GM11168 (cell line): ENCODE measurements at regions not wholly inside any gene's neighbourhood (a gene's known extent, or its start where the extent isn't known, plus 50 kb on each side); places are given as distances from the start of the nearest gene placed in this dataset.

ENCODE experiments used
- in situ Hi-C: fragments of 300-500 bp; cut with MboI; formaldehyde crosslinking; loops from one replicate; pipeline ENCODE4 v1.12.0; 2022; ENCODE audit warnings: low sequenced_read_pairs; ENCODE audit not compliant: unreplicated experiment

DNA sequence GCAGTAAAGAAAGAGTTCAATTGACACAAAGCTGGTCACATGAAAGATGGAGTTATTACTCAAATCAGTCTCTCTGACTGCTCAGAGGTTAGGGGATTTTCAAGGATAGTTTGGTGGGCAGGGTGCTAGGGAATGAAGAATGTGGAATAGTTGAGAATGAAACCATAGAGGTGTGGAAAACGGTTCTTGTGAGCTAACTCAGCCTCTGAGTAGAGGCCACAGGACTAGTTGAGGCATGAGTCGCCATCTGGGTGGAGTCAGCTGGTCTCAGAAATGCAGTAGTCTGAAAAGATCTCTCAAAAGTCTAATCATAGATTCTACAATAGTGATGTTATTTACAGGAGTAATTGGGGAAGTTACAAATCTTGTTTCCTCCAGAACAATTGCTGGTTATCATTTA, 178.9 kb upstream of the SPEF2 start:
- in situ Hi-C loops, result loop anchor here (25.0 kb wide), 2 partner anchors 201 to 351 kb away; partner anchors contain the start of gene PRLR

DNA sequence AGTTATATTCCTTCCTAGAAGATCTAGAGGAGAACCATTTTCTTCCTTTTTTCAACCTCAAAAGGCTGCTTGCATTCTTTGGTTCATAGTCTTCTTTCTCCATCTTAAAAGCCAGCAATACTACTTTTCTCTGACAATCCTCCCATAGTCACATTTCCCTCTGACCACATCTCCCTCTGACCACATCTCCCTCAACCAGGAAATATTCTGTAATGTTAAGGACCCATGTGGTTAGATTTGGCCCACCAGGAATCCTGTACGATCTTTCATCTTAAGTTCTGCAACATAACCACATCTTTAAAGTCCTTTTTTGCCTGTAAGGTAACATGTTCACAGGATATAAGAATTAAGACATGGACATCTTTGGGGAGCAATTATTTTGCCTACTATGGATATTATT, 179.4 kb upstream of the SPEF2 start:
- in situ Hi-C loops, result loop anchor here (25.0 kb wide), 2 partner anchors 201 to 351 kb away; partner anchors contain the start of gene PRLR

DNA sequence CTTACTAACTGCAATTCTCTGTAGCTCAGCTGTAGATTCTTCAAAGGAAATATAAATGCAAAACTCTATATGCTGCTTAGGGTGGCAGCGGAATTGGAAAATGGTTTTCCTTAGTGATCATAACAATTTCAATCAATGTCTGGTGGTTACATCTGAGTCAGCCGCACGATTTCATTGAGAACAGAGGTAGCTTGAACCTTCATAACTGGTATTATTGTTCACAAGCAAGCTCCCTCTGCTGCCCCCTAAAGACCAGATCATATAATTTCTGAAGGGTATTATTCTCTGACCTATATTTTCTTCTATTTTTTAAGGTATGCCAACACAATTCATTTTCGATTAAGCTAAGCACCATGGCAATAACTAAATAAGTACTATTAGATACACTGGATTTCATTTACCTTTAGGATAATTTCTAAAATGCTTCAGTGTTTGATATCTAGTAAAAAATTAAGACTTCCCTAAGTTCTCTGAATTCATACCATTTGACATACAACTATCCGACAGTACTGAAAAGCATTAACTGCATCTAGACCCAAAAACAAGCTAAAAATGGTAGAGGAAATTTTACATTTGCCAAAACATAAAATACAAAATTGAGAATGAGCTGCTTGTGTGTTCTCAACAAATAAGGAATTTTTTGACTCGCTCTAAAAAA, 181.1 kb upstream of the SPEF2 start:
- in situ Hi-C loops, result loop anchor here (25.0 kb wide), 2 partner anchors 199 to 349 kb away; partner anchors contain the start of gene PRLR

DNA sequence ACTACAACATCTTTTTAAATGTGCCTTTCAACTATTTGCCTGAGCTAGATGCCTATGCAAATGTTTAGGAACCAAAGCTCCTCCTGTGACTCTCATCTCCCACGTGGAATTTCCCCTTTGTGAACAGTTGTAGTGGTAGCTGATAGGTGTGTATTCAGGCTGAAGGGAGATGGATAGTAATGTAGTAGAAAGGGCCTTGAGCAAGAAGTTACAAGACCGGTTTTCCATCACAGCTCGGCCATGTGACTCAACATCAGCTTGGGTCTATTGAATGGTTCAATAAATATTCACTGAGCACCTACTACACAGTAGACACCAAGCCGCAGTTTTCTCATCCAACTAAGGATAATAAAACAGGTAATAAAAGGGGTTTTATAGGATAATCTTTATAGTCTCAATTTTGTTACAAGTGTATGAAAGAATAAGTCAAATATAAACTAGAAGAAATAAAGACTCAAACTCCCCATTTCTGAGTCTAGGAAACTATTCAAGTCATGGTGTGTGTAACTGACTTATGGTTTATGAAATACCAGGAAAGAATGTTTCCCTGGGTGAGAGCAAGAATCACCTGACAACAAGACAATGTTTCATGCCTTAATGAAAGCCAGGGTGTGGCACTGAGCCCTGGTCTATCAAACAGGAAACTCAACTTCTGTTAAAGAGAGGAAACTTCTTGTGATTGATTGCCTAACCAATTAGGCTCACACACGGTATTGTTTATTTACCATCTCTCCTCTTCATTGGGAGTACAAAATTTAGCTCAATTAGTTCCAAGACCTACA, 187.1 kb upstream of the SPEF2 start:
- in situ Hi-C loops, result loop anchor here (25.0 kb wide), 2 partner anchors 193 to 343 kb away; partner anchors contain the start of gene PRLR

DNA sequence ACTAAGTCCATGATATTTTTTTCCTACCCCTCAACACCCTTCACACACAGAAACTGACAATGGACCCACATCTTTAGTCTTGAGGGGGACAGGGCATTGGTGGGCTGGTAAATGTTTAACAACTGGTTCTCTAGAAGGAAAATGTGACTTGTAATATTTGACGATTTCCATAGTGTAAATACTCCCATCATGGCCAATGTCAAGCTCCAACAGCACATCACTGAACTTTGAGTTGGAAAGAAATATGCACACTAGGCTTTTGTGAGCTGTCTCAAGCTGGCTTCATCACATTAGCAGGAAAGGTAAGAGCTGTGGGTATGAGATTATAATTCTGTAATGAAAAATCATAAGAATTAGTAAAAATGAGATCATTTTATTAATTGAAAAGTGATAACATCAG, 189.9 kb upstream of the PRLR start:
- in situ Hi-C loops, result no loop called here

DNA sequence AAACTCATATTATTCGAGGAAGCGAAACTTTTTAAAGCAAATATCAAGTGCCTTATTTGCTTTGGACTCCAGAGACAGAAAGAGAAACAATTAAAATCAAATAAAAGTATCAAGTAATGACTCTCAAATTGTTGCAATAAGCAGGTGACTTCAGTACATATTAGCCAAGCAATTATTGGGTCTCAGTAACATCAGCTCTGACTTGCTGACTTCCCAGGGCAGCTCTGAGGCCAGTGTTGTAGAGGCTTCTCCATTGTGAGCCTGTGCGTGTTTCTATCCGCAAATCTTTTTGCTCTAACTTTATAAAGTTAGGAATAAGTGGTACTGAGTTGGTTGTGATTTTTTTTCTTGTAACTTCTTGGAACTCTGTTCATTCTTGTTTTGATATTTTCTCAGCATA, 186.8 kb upstream of the PRLR start:
- in situ Hi-C loops, result no loop called here

DNA sequence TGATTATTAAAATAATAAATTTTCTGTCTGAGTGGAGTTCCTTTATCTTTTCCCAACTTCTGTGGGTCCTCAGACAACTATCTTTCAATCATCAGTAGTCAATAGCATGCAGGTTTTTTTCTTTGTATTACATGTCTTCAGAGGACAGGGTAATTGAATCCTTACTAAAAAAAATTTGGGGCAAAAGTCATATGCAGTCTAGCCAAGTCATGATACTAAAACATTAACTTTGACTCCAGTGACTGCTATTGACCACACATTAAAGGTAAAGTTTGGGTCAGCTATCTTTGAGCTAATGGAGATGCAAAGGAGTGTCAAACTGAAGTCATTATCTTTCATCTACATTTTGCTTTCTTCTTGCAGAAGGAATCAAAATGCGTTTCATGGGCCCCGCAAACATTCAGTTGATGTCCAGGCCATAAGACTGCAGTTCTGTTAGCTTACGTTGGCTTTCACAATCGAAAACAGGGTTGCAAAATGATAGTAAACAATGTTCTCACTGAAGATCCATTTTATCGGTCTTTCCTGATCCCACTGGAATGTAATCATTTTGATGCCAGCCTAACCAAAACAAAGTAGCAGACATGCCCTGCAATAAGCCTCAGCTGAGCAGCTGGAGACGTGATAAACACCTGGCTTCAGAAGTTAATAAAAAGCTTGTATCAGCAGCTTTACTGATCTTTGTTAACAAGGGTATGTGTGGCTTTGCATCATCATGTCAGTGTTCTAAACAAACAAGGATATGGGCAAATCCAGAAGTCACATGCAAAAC, 186.1 kb upstream of the PRLR start:
- in situ Hi-C loops, result no loop called here

DNA sequence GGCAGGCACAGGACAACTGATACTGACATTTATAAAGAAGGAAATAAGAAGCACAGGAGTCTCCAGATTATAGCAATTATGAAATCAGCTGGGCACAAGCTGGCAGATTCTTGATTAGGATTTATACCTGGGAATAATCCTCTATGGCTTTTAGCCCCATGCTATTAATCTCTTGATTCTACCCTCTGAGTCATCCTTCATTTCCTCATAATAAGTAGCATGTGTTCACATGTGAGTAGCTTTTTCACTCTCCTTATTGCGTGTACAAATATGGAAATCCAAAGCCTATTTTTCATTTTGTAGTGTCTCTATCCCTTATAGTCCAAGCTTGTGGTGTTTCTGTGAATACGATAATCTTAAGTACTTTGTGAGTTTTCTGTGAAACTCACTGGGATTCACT, 185.0 kb upstream of the PRLR start:
- in situ Hi-C loops, result no loop called here

DNA sequence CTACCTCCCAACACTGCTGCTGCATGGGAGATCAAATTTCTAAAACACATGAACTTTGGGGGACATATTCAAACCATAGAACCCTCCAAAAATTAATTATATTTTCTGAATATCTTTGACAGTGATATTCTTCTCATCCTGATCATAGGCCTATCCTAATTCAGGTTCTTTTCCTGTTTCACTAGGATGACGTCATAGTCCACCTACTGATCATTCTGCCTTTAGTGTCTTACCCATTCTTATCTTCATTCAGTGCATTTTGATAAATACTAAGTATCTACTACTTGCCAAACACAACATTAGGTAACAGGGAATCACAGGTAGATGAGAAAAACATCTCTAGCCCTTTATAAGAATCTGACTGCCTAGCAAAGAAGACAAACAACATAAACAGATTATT, 179.1 kb upstream of the PRLR start:
- in situ Hi-C loops, result no loop called here

DNA sequence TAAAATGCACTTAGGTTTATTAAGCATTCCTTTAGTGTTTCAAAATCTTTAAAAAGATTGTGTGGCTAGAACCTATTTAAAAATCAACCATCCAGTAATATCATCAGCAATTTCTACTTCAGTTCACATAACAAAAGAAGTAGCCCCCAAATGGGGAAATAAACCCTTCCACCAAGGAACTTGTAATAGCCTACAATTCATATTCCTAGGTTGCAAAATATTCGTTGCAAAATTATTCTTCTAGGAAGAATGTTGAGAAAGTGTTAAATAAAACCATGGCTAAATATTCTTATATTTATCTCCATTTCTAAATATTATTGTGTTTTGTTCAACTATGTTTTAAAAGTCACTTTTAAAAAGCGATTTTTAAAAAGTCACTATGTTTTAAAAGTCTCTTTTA, 177.9 kb upstream of the PRLR start:
- in situ Hi-C loops, result no loop called here

DNA sequence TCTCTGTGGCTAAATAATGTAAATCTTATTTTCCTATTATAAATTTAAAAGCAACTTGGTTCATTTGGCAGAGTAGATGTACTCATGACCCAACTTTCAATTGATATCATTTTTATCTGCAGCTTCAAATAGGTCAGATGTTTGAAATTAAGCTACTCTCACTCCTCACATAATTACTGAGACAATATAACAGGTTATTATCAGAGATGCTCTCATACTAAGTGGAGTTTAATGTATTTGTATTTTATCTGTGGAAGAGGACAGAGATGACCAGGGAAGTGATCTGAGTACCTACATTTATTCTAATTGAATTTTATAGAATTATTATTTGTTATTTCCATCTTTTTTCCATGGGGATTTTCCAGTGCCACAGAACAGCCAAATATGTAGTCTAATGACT, 177.4 kb upstream of the PRLR start:
- in situ Hi-C loops, result no loop called here

DNA sequence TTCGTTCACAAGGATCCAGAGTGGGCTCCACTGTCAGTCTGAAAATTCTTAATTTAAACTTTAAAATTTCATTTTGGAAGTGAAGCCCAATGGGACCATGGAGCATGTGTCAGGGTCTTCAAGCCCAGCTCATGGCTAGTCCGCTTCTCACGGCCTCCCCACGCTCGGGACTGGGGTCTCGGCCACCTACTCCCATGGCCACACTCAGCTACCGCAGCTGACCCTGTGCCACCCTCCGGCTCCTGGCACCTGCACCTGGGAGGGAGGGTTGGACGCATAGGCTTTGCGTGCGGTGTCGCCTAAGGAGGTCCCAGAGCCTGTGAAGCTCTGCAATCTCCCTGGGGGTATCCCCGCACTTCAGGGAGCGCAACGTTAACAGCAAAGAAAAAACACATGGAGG, 175.7 kb upstream of the PRLR start:
- in situ Hi-C loops, result no loop called here

DNA sequence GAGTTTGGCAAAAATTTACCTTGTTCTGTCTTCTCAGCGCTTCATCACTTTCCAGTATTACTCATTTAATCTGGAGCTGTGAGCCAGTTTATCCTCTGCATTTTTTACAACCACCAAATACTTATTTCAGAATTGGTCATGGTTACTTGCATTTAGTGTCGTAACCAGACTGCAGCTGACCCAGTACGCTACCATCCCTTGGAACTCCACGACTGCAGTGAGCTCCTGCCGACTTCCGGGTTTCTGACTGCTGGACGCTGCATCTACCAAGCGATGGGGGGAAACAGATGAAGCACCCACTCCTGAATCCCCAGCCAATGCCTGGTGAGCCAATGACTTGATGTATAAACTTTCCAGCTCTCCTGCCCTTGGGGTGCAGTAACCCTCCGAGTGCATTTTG, 174.4 kb upstream of the PRLR start:
- in situ Hi-C loops, result no loop called here

DNA sequence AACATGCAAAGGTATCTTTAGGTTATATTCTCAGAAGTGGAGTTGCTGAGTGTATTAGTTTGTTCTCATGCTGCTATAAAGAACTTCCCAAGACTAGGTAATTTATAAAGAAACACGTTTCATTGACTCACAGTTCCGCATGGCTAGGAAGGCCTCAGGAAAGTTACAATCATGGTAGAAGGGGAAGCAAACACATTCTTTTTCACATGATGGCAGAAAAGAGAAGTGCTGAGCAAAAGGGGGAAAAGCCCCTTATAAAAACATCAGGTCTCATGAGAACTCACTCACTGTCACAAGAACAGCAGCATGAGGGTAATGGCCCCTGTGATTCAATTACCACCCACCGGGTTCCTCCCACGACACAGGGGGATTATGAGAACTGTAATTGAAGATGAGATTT, 163.6 kb upstream of the PRLR start:
- in situ Hi-C loops, result no loop called here

DNA sequence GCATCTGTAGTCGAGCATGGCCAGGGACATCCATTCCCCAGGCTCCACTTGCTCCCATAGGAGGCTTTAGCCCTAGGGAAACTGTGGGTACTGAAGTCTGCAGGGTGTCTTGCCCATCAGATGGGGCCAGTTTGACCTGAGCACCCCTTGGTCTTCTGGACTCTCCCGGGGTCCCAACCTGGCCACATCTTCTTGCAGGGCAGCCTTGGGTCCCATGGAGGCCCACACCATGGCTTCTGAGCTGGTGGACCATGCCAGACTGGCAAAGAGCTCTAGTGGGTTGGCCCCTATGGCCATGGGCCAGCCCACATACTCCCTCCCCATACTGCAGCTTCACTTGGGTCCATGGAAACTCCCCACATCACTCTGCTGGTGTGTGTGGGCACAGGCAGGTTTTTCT, 154.4 kb upstream of the PRLR start:
- in situ Hi-C loops, result no loop called here

DNA sequence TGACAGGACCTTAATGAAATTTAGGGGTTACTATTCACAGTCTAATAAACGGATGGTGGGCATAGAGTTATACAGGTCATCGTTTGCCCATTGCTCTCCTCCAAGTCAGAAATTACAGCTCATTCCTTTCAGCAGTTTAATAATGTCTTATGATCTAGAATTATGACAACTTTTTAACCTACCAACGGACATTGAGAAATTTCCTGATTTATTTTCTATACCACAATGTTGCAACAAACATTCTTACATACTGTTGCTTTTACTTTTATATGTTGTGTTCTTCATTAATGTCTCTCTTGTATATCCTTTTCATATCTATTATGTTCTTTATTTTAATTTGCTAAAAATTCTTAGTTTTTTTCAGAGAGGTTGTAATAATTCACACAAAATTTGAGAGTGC, 152.8 kb upstream of the PRLR start:
- in situ Hi-C loops, result no loop called here

DNA sequence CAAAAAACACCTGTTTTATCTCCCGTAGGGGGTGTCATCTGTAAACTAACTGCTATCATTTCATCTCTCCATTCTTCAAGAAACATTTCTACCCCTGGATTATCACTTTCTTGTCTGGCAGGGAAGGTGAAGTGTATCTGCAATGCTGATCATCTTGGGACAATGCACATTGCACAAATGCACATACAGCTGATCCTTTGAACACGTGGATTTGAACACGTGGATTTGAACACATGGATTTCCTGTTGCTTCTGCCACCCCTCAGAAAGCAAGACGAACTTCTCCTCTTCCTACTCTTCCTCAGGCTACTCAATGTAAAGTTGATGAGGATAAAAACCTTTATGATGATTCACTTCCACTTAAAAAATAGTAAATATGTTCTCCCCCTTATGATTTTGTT, 147.4 kb upstream of the PRLR start:
- in situ Hi-C loops, result loop anchor here (5.0 kb wide), 1 partner anchor 50 kb away; no protein-coding TSS in a partner anchor

DNA sequence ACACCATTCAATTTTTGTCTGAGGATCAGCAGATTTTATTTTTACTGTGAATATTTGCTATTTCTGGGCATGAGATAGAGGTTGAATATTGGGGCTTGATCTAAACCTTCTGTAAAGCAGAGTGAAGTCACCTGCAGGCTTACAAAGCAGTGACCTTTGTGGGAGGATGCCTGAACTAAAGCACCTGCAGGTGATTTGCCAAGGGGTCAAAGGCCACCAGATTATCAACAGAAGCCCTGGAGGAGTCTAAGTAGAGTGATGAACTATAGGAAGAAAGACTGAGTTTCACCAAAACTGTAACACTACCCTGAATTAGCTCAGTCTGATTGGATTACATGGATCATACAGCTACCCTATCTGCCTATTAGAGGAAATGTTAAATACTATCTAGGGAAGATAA, 144.3 kb upstream of the PRLR start:
- in situ Hi-C loops, result no loop called here

DNA sequence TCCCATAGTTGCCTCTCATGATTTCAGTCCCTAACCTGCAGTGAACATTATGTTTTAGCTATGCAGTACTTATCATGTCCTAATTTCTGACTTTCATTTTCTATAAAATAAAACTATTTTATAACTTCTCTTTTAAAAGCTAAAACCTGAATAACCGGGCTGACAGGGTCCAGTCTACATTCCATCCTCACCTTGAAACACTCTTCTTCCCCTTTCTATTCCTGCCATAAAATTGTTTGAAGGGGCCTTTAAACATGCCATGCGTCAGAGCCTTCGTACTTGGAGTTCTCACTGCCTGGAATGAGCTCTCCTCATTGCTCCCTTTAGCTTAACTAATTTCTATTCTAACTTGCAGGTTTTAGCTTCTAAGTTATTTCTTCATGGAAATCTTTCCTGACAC, 143.0 kb upstream of the PRLR start:
- in situ Hi-C loops, result no loop called here

DNA sequence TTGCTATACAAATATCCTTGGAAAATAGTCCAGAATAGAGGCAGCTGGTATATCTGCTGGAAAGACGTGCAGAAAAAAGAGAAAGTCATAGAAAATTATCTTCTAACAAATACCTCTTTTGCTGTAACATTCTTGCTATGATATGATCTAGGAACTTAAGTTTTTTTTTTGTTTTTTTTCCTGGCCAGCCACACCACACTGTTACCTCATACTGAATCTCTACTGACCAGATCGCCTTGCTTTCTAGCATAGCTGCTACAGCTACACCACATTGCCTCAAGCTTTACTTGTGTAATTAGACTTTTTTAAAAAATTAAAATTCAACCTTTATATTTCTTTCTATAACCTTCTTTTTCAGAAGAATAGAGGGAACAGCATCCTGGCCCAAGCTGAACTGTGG, 142.2 kb upstream of the PRLR start:
- in situ Hi-C loops, result no loop called here

DNA sequence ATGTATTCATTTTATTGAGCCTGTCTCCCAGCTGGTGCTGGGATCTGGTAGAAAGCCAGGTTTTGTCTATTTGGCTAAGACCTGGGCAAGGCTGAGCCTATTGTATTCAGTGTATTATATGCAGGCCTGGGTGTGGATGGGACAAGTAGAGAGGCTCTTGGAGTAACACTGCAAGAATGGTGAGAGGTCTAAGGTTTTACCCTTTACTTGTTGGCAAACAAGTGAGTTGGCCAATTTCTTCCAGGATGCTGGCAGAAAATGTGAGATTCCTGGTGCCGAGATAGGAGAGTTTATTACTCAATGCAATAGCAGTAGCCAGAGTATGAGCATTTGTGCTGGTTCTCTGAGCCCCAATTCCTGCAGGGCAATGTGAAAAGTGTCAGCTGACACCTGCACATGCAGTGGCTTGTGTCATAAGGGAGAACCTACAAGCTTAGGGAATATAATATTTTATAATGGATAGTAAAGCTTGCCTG, 141.7 kb upstream of the PRLR start:
- in situ Hi-C loops, result no loop called here
